ENCODE measurements at regions not wholly inside any gene's neighbourhood (a gene's known extent, or its start where the extent isn't known, plus 50 kb on each side); places are given as distances from the start of the nearest gene placed in this dataset.

- TF ChIP-seq FOXA1 (IDR thresholded peaks at IDR 0.05): no peak
- TF ChIP-seq NFRKB (IDR thresholded peaks at IDR 0.05): no peak
- TF ChIP-seq FOXK2 (IDR thresholded peaks at IDR 0.05): no peak
- no peak for TF ChIP-seq ZNF384 (IDR thresholded peaks at IDR 0.05)
- TF ChIP-seq SP1 (IDR thresholded peaks at IDR 0.05): no peak
- TF ChIP-seq ARNT (IDR thresholded peaks at IDR 0.05): no peak
- no peak for TF ChIP-seq SUZ12 (IDR thresholded peaks at IDR 0.05)
- no peak for TF ChIP-seq HDGF (IDR thresholded peaks at IDR 0.05; ENCODE audit: borderline replicate concordance)
- no peak for TF ChIP-seq FOXM1 (IDR thresholded peaks at IDR 0.05; ENCODE audit: borderline replicate concordance)
- TF ChIP-seq TARDBP (IDR thresholded peaks at IDR 0.05): no peak
- TF ChIP-seq ELF4 (IDR thresholded peaks at IDR 0.05): no peak
- TF ChIP-seq BHLHE40 (IDR thresholded peaks at IDR 0.05; ENCODE audit: borderline replicate concordance): no peak
- TF ChIP-seq PKNOX1 (IDR thresholded peaks at IDR 0.05): no peak
Measured at GRCh38 chr10:42941295-42941644, 135.6 kb upstream of the RET start.

All from HEK293T (cell line).